Inferior parietal cortex (tissue), 1 donor: ENCODE measurements at regions not wholly inside any gene's neighbourhood (a gene's known extent, or its start where the extent isn't known, plus 50 kb on each side); places are given as distances from the start of the nearest gene placed in this dataset.

Source experiments
- DNase-seq: peaks from one replicate; pipeline ENCODE4 v3.0.0-alpha.2; 2016; ENCODE audit errors: extremely low spot score

GRCh38 chr9:90948156-90948555, 146.5 kb downstream of the SYK start:
- no peak for DNase-seq

- DNase-seq: no peak
Measured at GRCh38 chr9:90950600-90950999, 149.0 kb downstream of the SYK start.

GRCh38 chr9:90953200-90953599, 151.6 kb downstream of the SYK start:
- no peak for DNase-seq

- no peak for DNase-seq
Measured at GRCh38 chr9:90953805-90954204, 152.2 kb downstream of the SYK start.

GRCh38 chr9:90956026-90956810, 154.6 kb downstream of the SYK start:
- no peak for DNase-seq

- no peak for DNase-seq
Measured at GRCh38 chr9:90958328-90958727, 156.7 kb downstream of the SYK start.

GRCh38 chr9:90960941-90961340, 159.3 kb downstream of the SYK start:
- no peak for DNase-seq

GRCh38 chr9:90961375-90961774, 159.8 kb downstream of the SYK start:
- no peak for DNase-seq

GRCh38 chr9:90964101-90965020, 162.7 kb downstream of the SYK start:
- no peak for DNase-seq

GRCh38 chr9:90965226-90966030, 163.8 kb downstream of the SYK start:
- DNase-seq: no peak

GRCh38 chr9:90966031-90966290, 164.3 kb downstream of the SYK start:
- no peak for DNase-seq

GRCh38 chr9:90966480-90967144, 165.0 kb downstream of the SYK start:
- no peak for DNase-seq

GRCh38 chr9:90967145-90967538, 165.5 kb downstream of the SYK start:
- no peak for DNase-seq

- no peak for DNase-seq
Measured at GRCh38 chr9:90969021-90969675, 167.5 kb downstream of the SYK start.

GRCh38 chr9:90970608-90971007, 169.0 kb downstream of the SYK start:
- no peak for DNase-seq

GRCh38 chr9:90972057-90972456, 170.4 kb downstream of the SYK start:
- no peak for DNase-seq

- DNase-seq: no peak
Measured at GRCh38 chr9:90974016-90974415, 172.4 kb downstream of the SYK start.

- no peak for DNase-seq
Measured at GRCh38 chr9:90974643-90975245, 173.1 kb downstream of the SYK start.

- DNase-seq: no peak
Measured at GRCh38 chr9:90975781-90976538, 174.3 kb downstream of the SYK start.

- no peak for DNase-seq
Measured at GRCh38 chr9:90979138-90979551, 177.5 kb downstream of the SYK start.
